ENCODE measurements at regions not wholly inside any gene's neighbourhood (a gene's known extent, or its start where the extent isn't known, plus 50 kb on each side); places are given as distances from the start of the nearest gene placed in this dataset.

DNA sequence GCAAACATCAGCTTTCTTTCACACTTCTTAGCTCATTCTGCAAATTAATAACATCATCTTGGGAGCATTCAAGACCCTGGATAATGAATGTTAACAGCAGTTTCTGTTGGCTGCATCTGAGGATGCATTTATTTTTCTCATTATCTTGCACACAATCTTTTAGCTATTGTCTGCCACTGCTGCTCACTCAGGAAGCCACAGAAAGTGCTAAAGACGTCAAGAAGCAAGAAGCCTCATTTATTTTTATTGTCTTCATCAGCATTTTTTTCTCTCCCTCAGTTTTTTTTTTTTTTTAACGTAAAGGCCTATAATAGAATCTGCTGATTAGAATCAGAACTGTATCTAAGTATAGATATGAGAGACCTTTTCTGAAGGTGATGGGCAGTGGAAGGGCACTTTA, 1339.4 kb downstream of the FAM181B start:
- Histone ChIP-seq H3K4me3 (ENCODE audit: low read depth, low read length, poor library complexity, severe bottlenecking) (no peak overlapping the region), H3K4me2 (ENCODE audit: low read length) (no peak overlapping the region), H3K27ac (ENCODE audit: low read depth, low read length, poor library complexity, severe bottlenecking) (no peak overlapping the region), H3K9me2 (ENCODE audit: low read depth, low read length) (no peaks in the 10 kb centered on the region), H3K9me3 (ENCODE audit: low read length) (no peaks in the 10 kb centered on the region), H3K9ac (ENCODE audit: low read length) (no peak overlapping the region), H3F3A (ENCODE audit: insufficient read depth, low read length) (no peaks in the 10 kb centered on the region), H2AFZ (ENCODE audit: low read length) (no peak overlapping the region), H4K20me1 (ENCODE audit: insufficient read depth, low read length) (no peaks in the 10 kb centered on the region), H3K27me3 (ENCODE audit: insufficient read depth, low read length) (no peaks in the 10 kb centered on the region), H3K36me3 (ENCODE audit: insufficient read depth, low read length) (no peaks in the 10 kb centered on the region), H3K79me2 (ENCODE audit: insufficient read depth, low read length) (no peaks in the 10 kb centered on the region), H3K4me1 (ENCODE audit: insufficient read depth, low read length, severe bottlenecking) (no peaks in the 10 kb centered on the region)
- TF ChIP-seq EZH2 (IDR thresholded peaks at IDR 0.05; ENCODE audit: borderline replicate concordance, low read length), result no peak
- TF ChIP-seq, protein P1, sequence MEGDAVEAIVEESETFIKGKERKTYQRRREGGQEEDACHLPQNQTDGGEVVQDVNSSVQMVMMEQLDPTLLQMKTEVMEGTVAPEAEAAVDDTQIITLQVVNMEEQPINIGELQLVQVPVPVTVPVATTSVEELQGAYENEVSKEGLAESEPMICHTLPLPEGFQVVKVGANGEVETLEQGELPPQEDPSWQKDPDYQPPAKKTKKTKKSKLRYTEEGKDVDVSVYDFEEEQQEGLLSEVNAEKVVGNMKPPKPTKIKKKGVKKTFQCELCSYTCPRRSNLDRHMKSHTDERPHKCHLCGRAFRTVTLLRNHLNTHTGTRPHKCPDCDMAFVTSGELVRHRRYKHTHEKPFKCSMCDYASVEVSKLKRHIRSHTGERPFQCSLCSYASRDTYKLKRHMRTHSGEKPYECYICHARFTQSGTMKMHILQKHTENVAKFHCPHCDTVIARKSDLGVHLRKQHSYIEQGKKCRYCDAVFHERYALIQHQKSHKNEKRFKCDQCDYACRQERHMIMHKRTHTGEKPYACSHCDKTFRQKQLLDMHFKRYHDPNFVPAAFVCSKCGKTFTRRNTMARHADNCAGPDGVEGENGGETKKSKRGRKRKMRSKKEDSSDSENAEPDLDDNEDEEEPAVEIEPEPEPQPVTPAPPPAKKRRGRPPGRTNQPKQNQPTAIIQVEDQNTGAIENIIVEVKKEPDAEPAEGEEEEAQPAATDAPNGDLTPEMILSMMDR (IDR thresholded peaks at IDR 0.05; ENCODE audit: low read length), result no peak

DNA sequence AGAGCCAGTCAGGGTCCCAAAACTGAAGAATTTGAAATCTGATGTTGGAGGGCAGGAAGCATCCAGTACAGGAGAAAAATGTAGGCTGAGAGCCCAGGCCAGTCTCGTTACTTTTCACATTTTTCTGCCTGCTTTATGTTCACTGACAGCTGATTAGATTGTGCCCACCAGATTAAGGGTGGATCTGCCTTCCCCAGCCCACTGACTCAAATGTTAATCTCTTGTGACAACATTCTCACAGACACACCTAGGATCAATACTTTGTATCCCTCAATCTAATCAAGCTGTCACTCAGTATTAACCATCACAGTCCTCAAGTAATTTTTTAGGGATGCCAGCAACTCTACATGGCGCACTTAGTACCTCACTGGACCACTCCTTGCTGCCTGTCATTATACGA, 1345.3 kb downstream of the FAM181B start:
- Histone ChIP-seq H3K79me2 (ENCODE audit: insufficient read depth, low read length) (no peaks in the 10 kb centered on the region), H3K27ac (ENCODE audit: low read depth, low read length, poor library complexity, severe bottlenecking) (no peak overlapping the region), H3K9me3 (ENCODE audit: low read length) (no peaks in the 10 kb centered on the region), H3K36me3 (ENCODE audit: insufficient read depth, low read length) (no peaks in the 10 kb centered on the region), H3K4me3 (ENCODE audit: low read depth, low read length, poor library complexity, severe bottlenecking) (no peak overlapping the region), H3K9ac (ENCODE audit: low read length) (no peak overlapping the region), H2AFZ (ENCODE audit: low read length) (no peak overlapping the region), H4K20me1 (ENCODE audit: insufficient read depth, low read length) (no peaks in the 10 kb centered on the region), H3K4me2 (ENCODE audit: low read length) (no peak overlapping the region), H3K9me2 (ENCODE audit: low read depth, low read length) (no peaks in the 10 kb centered on the region; the same call in 1 of the 2 replicates), H3K27me3 (ENCODE audit: insufficient read depth, low read length) (no peaks in the 10 kb centered on the region), H3F3A (ENCODE audit: insufficient read depth, low read length) (no peaks in the 10 kb centered on the region), H3K4me1 (ENCODE audit: insufficient read depth, low read length, severe bottlenecking) (no peaks in the 10 kb centered on the region)
- TF ChIP-seq EZH2 (IDR thresholded peaks at IDR 0.05; ENCODE audit: borderline replicate concordance, low read length), result no peak
- TF ChIP-seq, protein P1 (IDR thresholded peaks at IDR 0.05; ENCODE audit: low read length), result no peak

DNA sequence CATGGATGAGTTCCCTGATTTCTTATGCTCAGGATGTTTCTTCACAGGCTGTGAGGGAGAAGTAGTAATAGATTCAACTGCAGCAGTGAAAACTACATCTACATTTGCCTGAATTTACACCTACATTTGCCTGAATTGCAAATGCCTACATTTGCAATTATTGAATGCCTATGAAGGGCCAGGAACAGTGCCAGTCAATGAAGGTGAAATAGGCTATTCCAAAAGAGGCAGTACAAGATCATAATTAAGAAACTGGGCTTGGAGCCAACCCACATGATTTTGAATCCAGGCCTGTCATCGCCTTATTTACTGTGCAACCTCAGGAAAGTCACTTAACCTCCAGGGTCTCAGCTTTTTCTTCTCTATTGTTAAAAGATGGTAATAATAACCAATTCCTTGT, 1353.3 kb downstream of the FAM181B start:
- Histone ChIP-seq H2AFZ (ENCODE audit: low read length) (no peak overlapping the region), H3K9me3 (ENCODE audit: low read length) (no peaks in the 10 kb centered on the region), H4K20me1 (ENCODE audit: insufficient read depth, low read length) (no peaks in the 10 kb centered on the region), H3K36me3 (ENCODE audit: insufficient read depth, low read length) (no peaks in the 10 kb centered on the region), H3K9ac (ENCODE audit: low read length) (no peak overlapping the region), H3K4me3 (ENCODE audit: low read depth, low read length, poor library complexity, severe bottlenecking) (no peak overlapping the region), H3K27ac (ENCODE audit: low read depth, low read length, poor library complexity, severe bottlenecking) (no peak overlapping the region), H3K79me2 (ENCODE audit: insufficient read depth, low read length) (no peaks in the 10 kb centered on the region), H3K27me3 (ENCODE audit: insufficient read depth, low read length) (no peaks in the 10 kb centered on the region), H3K9me2 (ENCODE audit: low read depth, low read length) (no peaks in the 10 kb centered on the region; the same call in 1 of the 2 replicates), H3F3A (ENCODE audit: insufficient read depth, low read length) (no peaks in the 10 kb centered on the region), H3K4me1 (ENCODE audit: insufficient read depth, low read length, severe bottlenecking) (no peaks in the 10 kb centered on the region), H3K4me2 (ENCODE audit: low read length) (no peak overlapping the region)
- no peak for TF ChIP-seq EZH2 (IDR thresholded peaks at IDR 0.05; ENCODE audit: borderline replicate concordance, low read length)
- TF ChIP-seq, protein P1 (IDR thresholded peaks at IDR 0.05; ENCODE audit: low read length), result no peak

Data from OCI-LY1 (cell line).